GM23338 (cell line): ENCODE measurements at regions not wholly inside any gene's neighbourhood (a gene's known extent, or its start where the extent isn't known, plus 50 kb on each side); places are given as distances from the start of the nearest gene placed in this dataset.
A peak's percentile ranks its signal among the peaks of the same experiment; 100 is the strongest.

ENCODE experiments used
- ATAC-seq: fragments of 200-7000 bp; cut with Tn5 transposase; 3 replicates; pipeline ENCODE4 v1.9.1; 2020
- DNase-seq: peaks from one replicate; pipeline ENCODE4 v3.0.0-alpha.2; 2015; ENCODE audit warnings: low spot score
- H2AFZ ChIP-seq: fragments of 200-600 bp; sonication (generic); 2 replicates; pipeline ENCODE4 v1.8.0; 2016; ENCODE audit warnings: antibody characterized with exemption, mild to moderate bottlenecking, moderate library complexity
- H3F3A ChIP-seq: fragments of 200-600 bp; sonication (generic); replicated peaks from 2 replicates; pipeline ENCODE4 v1.8.0; 2017; ENCODE audit warnings: antibody characterized with exemption, mixed run types, low read depth
- H3K27ac ChIP-seq: fragments of 200-600 bp; sonication (generic); 2 replicates; pipeline ENCODE4 v1.6.1; 2016; ENCODE audit warnings: low read depth
- H3K27me3 ChIP-seq: fragments of 200-600 bp; sonication (generic); 2 replicates; pipeline ENCODE4 v1.8.0; 2016; ENCODE audit warnings: mild to moderate bottlenecking, mixed run types, moderate library complexity; ENCODE audit not compliant: insufficient read depth
- H3K36me3 ChIP-seq: fragments of 200-600 bp; sonication (generic); 2 replicates; pipeline ENCODE4 v1.8.0; 2016; ENCODE audit warnings: mild to moderate bottlenecking; ENCODE audit not compliant: insufficient read depth
- H3K4me1 ChIP-seq: fragments of 200-600 bp; sonication (generic); 2 replicates; pipeline ENCODE4 v1.8.0; 2016; ENCODE audit warnings: mild to moderate bottlenecking, moderate library complexity; ENCODE audit not compliant: insufficient read depth
- H3K4me2 ChIP-seq: fragments of 200-600 bp; sonication (generic); 2 replicates; pipeline ENCODE4 v1.7.1; 2017; ENCODE audit warnings: mixed run types
- H3K4me3 ChIP-seq: fragments of 200-600 bp; sonication (generic); 2 replicates; pipeline ENCODE4 v1.6.1; 2016; ENCODE audit warnings: mixed run types
- H3K79me2 ChIP-seq: fragments of 200-600 bp; sonication (generic); replicated peaks from 2 replicates; pipeline ENCODE4 v1.8.0; 2017; ENCODE audit warnings: mild to moderate bottlenecking; ENCODE audit not compliant: insufficient read depth
- H3K9me2 ChIP-seq: fragments of 200-600 bp; sonication (generic); 2 replicates; pipeline ENCODE4 v1.8.0; 2017; ENCODE audit not compliant: insufficient read depth
- H4K20me1 ChIP-seq: fragments of 200-600 bp; sonication (generic); replicated peaks from 2 replicates; pipeline ENCODE4 v1.8.0; 2017; ENCODE audit warnings: mild to moderate bottlenecking; ENCODE audit not compliant: insufficient read depth
- H3K27ac Mint-ChIP-seq: 2 replicates; pipeline ENCODE4 v1.8.0; 2020; ENCODE audit warnings: inconsistent platforms, mild to moderate bottlenecking, moderate library complexity, mixed read lengths
- H3K27me3 Mint-ChIP-seq: 3 replicates; pipeline ENCODE4 v1.8.0; 2022; ENCODE audit warnings: low read depth, mild to moderate bottlenecking, moderate library complexity, mixed read lengths, inconsistent platforms; ENCODE audit not compliant: insufficient read depth, poor library complexity
- H3K36me3 Mint-ChIP-seq: 3 replicates; pipeline ENCODE4 v1.8.0; 2021; ENCODE audit warnings: low read depth, mild to moderate bottlenecking, inconsistent platforms, moderate library complexity, mixed read lengths
- H3K4me1 Mint-ChIP-seq: 3 replicates; pipeline ENCODE4 v1.8.0; 2020; ENCODE audit warnings: mild to moderate bottlenecking, inconsistent platforms, mixed read lengths
- H3K4me3 Mint-ChIP-seq: 3 replicates; pipeline ENCODE4 v1.8.0; 2021; ENCODE audit warnings: moderate library complexity, mild to moderate bottlenecking, inconsistent platforms, mixed read lengths
- H3K9me3 Mint-ChIP-seq: 3 replicates; pipeline ENCODE4 v1.8.0; 2020; ENCODE audit warnings: moderate library complexity, mild to moderate bottlenecking, inconsistent platforms, mixed read lengths
- CREB1 ChIP-seq: fragments of 250-450 bp; sonication (Bioruptor Pico); IDR thresholded peaks from 2 replicates; pipeline ENCODE4 v1.5.0; 2020; ENCODE audit warnings: low read depth, mild to moderate bottlenecking, moderate library complexity
- CTCF ChIP-seq, 2 experiments: fragments of 200-600 bp in 1 of 2; sonication (generic) in 1 of 2; conservative IDR thresholded peaks; 2 replicates each; pipeline versions ENCODE4 v1.5.1 to v1.6.1; 2016 to 2017; ENCODE audit warnings: antibody characterized with exemption in 2 of 2, low read depth in 2 of 2, mild to moderate bottlenecking in 2 of 2, moderate library complexity in 1 of 2
- ETS1 ChIP-seq: IDR thresholded peaks from 2 replicates; pipeline ENCODE4 v1.6.1; 2016; ENCODE audit warnings: antibody characterized with exemption
- EZH2phosphoT487 ChIP-seq: fragments of 200-600 bp; sonication (generic); IDR thresholded peaks from one replicate; pipeline ENCODE4 v1.8.1; 2018; ENCODE audit warnings: antibody characterized with exemption; ENCODE audit not compliant: unreplicated experiment
- JUNB ChIP-seq: IDR thresholded peaks from one replicate; pipeline ENCODE4 v1.6.1; 2016; ENCODE audit warnings: antibody characterized with exemption; ENCODE audit not compliant: unreplicated experiment
- NANOG ChIP-seq: IDR thresholded peaks from 2 replicates; pipeline ENCODE4 v1.6.1; 2016; ENCODE audit warnings: antibody characterized with exemption, borderline replicate concordance
- POLR2AphosphoS5 ChIP-seq: IDR thresholded peaks from 2 replicates; pipeline ENCODE4 v1.6.1; 2016; ENCODE audit warnings: antibody characterized with exemption, low read depth
- STAT1 ChIP-seq: IDR thresholded peaks from one replicate; pipeline ENCODE4 v1.6.1; 2016; ENCODE audit warnings: antibody characterized with exemption; ENCODE audit not compliant: unreplicated experiment
- ZNF114 ChIP-seq: fragments of 250-450 bp; sonication (Bioruptor Pico); IDR thresholded peaks from 2 replicates; pipeline ENCODE4 v1.5.0; 2020; ENCODE audit warnings: mild to moderate bottlenecking, moderate library complexity
- ZNF462 ChIP-seq: fragments of 250-450 bp; sonication (Bioruptor Pico); IDR thresholded peaks from 2 replicates; pipeline ENCODE4 v1.5.0; 2020; ENCODE audit warnings: mild to moderate bottlenecking, moderate library complexity

- TF ChIP-seq CTCF (conservative IDR thresholded peaks at IDR 0.05; ENCODE audit: low read depth in 2 of 2) (no peak), POLR2AphosphoS5 (no peak)
Measured at GRCh38 chrX:148284821-148285220, 215.6 kb upstream of the AFF2 start (continued).

- Histone ChIP-seq H3K79me2 (no peaks in the 10 kb centered on the region), H3K27ac (no peak overlapping the region), H3K4me1 (peaks cover 19% of the 10 kb centered on the region), H3K9me2 (no peaks in the 10 kb centered on the region), H4K20me1 (no peaks in the 10 kb centered on the region), H3K4me3 (no peak overlapping the region), H3K27me3 (no peaks in the 10 kb centered on the region), H2AFZ (no peak overlapping the region), H3F3A (no peaks in the 10 kb centered on the region), H3K36me3 (no peaks in the 10 kb centered on the region), H3K4me2 (no peak overlapping the region)
- ATAC-seq (no peak), DNase-seq (no peak)
- TF ChIP-seq ETS1 (no peak), EZH2phosphoT487 (no peak), POLR2AphosphoS5 (no peak), CREB1 (CRISPR knock-in tag) (no peak), STAT1 (no peak), JUNB (no peak), ZNF462 (no peak), NANOG (no peak), ZNF114 (CRISPR knock-in tag) (no peak)
- Mint-ChIP-seq H3K27ac (0 out of 2 replicates have a peak overlapping the region, but pooled peaks have one; percentile 59), H3K4me1 (peaks cover 41% of the 10 kb centered on the region), H3K36me3 (no peaks in the 10 kb centered on the region), H3K4me3 (no peak overlapping the region), H3K9me3 (no peaks in the 10 kb centered on the region), H3K27me3 (peaks cover 2% of the 10 kb centered on the region)
Measured at GRCh38 chrX:148288451-148288850, 212.0 kb upstream of the AFF2 start.
